Retinal pigment epithelial cell (primary cell): ENCODE measurements at regions not wholly inside any gene's neighbourhood (a gene's known extent, or its start where the extent isn't known, plus 50 kb on each side); places are given as distances from the start of the nearest gene placed in this dataset.

Experiments used
- DNase-seq: peaks from one replicate; pipeline ENCODE4 v3.0.0-alpha.2; 2010; ENCODE audit warnings: low read depth
- H3K4me3 ChIP-seq: 2 replicates; pipeline ENCODE4 v1.5.1; 2011; ENCODE audit warnings: mild to moderate bottlenecking, low read length, control low read depth, moderate library complexity
- TF ChIP-seq, protein P1 (sequence below): conservative IDR thresholded peaks from 2 replicates; pipeline ENCODE4 v1.5.1; 2011; ENCODE audit warnings: low read depth, low read length, control low read depth, inconsistent platforms

GRCh38 chr11:69411257-69411924 is 70.1 kb upstream of the LINC01488 start:
- no peak for DNase-seq
- TF ChIP-seq, protein P1, sequence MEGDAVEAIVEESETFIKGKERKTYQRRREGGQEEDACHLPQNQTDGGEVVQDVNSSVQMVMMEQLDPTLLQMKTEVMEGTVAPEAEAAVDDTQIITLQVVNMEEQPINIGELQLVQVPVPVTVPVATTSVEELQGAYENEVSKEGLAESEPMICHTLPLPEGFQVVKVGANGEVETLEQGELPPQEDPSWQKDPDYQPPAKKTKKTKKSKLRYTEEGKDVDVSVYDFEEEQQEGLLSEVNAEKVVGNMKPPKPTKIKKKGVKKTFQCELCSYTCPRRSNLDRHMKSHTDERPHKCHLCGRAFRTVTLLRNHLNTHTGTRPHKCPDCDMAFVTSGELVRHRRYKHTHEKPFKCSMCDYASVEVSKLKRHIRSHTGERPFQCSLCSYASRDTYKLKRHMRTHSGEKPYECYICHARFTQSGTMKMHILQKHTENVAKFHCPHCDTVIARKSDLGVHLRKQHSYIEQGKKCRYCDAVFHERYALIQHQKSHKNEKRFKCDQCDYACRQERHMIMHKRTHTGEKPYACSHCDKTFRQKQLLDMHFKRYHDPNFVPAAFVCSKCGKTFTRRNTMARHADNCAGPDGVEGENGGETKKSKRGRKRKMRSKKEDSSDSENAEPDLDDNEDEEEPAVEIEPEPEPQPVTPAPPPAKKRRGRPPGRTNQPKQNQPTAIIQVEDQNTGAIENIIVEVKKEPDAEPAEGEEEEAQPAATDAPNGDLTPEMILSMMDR: no peak
- no peak overlapping the region for H3K4me3 ChIP-seq

- TF ChIP-seq, protein P1: no peak
- no peak for DNase-seq
- H3K4me3 ChIP-seq: no peak overlapping the region
These were observed 68.3 kb upstream of the LINC01488 start for GRCh38 chr11:69413015-69413801.

DNA sequence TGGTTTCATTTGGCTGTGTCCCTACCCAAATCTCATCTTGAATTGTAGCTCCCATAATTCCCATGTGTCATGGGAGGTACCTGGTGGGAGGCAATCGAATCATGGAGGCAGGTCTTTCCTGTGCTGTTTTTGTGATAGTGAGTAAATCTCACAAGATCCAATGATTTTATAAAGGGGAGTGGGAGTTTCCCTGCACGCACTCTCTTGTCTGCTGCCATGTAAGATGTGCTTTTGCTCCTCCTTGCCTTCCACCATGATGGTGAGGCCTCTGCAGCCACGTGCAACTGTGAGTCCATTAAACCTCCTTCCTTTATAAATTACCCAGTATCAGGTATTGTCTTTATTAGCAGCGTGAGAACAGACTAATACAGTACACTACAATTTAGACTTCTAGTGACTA is 67.5 kb upstream of the LINC01488 start:
- DNase-seq: no peak
- TF ChIP-seq, protein P1: no peak
- no peak overlapping the region for H3K4me3 ChIP-seq

DNA sequence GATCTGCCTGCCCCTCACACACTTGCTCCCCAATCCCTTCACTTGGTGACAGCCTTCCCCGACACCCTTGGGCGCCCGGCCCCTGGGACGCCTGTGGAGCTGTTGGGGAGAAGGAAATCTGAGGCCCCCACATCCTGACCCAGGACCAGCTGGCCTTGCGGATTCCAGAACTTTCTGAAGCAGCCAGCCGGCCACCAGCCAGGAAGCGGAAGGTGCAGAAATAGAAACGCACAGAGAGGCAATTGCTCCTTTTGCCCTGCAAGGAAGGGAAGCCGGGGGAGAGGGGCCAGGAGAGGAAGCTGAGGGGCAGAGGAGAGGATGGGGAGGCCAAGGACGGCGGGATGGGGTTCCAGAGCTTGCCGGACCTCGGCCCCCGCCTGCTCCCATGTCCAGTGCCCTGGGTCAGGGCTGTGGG is 66.7 kb upstream of the LINC01488 start:
- DNase-seq: no peak
- TF ChIP-seq, protein P1: no peak
- no peak overlapping the region for H3K4me3 ChIP-seq

- DNase-seq: no peak
- H3K4me3 ChIP-seq: no peak overlapping the region
- TF ChIP-seq, protein P1: no peak
These were observed 65.9 kb upstream of the LINC01488 start for GRCh38 chr11:69415411-69416142.

DNA sequence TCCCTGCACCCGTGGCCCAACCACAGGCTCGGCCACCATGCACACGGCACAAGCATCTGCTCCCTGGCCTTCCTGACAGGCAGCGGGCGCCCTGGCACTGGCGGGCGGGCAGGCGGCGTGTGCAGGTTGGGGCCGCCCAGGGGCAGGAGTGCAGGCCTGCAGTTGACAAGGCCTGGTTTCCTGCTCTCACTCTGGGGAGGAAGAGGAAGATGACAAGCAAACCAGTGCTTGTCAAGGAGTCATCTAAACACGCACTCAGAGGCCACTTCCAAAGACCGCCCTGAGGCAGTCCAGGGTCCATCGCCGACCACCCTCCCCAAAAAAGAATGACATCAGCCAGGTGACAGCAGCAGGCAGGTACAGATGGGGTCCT is 65.3 kb upstream of the LINC01488 start:
- no peak overlapping the region for H3K4me3 ChIP-seq
- TF ChIP-seq, protein P1: no peak
- no peak for DNase-seq
